ENCODE measurements at regions not wholly inside any gene's neighbourhood (a gene's known extent, or its start where the extent isn't known, plus 50 kb on each side); places are given as distances from the start of the nearest gene placed in this dataset.

- no peak for FAIRE-seq
- Histone ChIP-seq H4K20me1 (replicated peaks; ENCODE audit: control insufficient read depth, insufficient read depth, low read length) (no peaks in the 10 kb centered on the region), H3K9ac (ENCODE audit: insufficient read depth in 1 of 2, low read depth in 2 of 2, low read length in 2 of 2) (no peak overlapping the region), H3K36me3 (ENCODE audit: control insufficient read depth, insufficient read depth, low read length) (no peaks in the 10 kb centered on the region), H2AFZ (ENCODE audit: low read depth, low read length) (no peak overlapping the region), H3K27ac (ENCODE audit: extremely low read depth, low read depth, low read length) (no peak overlapping the region), H3K4me3 (no peak overlapping the region), H3K79me2 (ENCODE audit: control insufficient read depth, insufficient read depth, low read length) (no peaks in the 10 kb centered on the region), H3K9me3 (replicated peaks; ENCODE audit: control insufficient read depth, insufficient read depth, low read depth, low read length) (no peaks in the 10 kb centered on the region; the same call in 1 of the 2 replicates), H3K4me1 (replicated peaks in 1 of 2; ENCODE audit: control insufficient read depth in 2 of 2, insufficient read depth in 2 of 2, low read length in 2 of 2) (no peaks in the 10 kb centered on the region), H3K4me2 (ENCODE audit: insufficient read depth, low read length) (no peak overlapping the region), H3K27me3 (ENCODE audit: control insufficient read depth in 2 of 2, insufficient read depth in 2 of 2, low read length in 2 of 2) (no peaks in the 10 kb centered on the region), H3K9me1 (ENCODE audit: control insufficient read depth, insufficient read depth, low read length) (no peaks in the 10 kb centered on the region)
- ATAC-seq, result no peak
- TF ChIP-seq ZNF134 (CRISPR knock-in tag; conservative IDR thresholded peaks at IDR 0.05) (no peak), MGA (IDR thresholded peaks at IDR 0.05) (no peak), MYC (IDR thresholded peaks at IDR 0.05; ENCODE audit: low read depth, low read length) (no peak), MYC (CRISPR knock-in tag; IDR thresholded peaks at IDR 0.05; ENCODE audit: borderline replicate concordance, low read depth) (no peak), HES1 (IDR thresholded peaks at IDR 0.05; ENCODE audit: low read depth) (no peak), MITF (IDR thresholded peaks at IDR 0.05) (no peak)
- BruUV-seq (replicated peaks), result no TSS peak
- ChIA-PET POLR2A (interaction anchor here (0.7 kb wide), 1 partner anchor 11 kb away, joined by 3 read pairs; no protein-coding TSS in a partner anchor), CTCF (ENCODE audit: low intra/inter-chr PET ratio) (no interaction called here)
- DNase-seq (ENCODE audit: extremely low read depth in 1 of 4, low spot score in 3 of 4), result no peak
- intact Hi-C loops (cut with micrococcal nuclease), result no loop called here
- in situ Hi-C loops (cut with MboI), result no loop called here
Observed at GRCh38 chr6:67591910-67592309, 1043.2 kb upstream of the ADGRB3 start.

Data from K562 (cell line).